ENCODE measurements at regions not wholly inside any gene's neighbourhood (a gene's known extent, or its start where the extent isn't known, plus 50 kb on each side); places are given as distances from the start of the nearest gene placed in this dataset.

GRCh38 chr7:47094462-47094861 is 487.4 kb downstream of the TNS3 start:
- no peak overlapping the region for H3K27ac ChIP-seq
- no peaks in the 10 kb centered on the region for H3K36me3 ChIP-seq
- no peaks in the 10 kb centered on the region for H3K4me1 ChIP-seq
- H3K4me3 ChIP-seq: no peak overlapping the region
- TF ChIP-seq POLR2AphosphoS5 (IDR thresholded peaks at IDR 0.05; ENCODE audit: insufficient read depth in 1 of 2, low read depth in 1 of 2) (no peak), POLR2A (IDR thresholded peaks at IDR 0.05) (no peak)
- TF ChIP-seq, protein P1, sequence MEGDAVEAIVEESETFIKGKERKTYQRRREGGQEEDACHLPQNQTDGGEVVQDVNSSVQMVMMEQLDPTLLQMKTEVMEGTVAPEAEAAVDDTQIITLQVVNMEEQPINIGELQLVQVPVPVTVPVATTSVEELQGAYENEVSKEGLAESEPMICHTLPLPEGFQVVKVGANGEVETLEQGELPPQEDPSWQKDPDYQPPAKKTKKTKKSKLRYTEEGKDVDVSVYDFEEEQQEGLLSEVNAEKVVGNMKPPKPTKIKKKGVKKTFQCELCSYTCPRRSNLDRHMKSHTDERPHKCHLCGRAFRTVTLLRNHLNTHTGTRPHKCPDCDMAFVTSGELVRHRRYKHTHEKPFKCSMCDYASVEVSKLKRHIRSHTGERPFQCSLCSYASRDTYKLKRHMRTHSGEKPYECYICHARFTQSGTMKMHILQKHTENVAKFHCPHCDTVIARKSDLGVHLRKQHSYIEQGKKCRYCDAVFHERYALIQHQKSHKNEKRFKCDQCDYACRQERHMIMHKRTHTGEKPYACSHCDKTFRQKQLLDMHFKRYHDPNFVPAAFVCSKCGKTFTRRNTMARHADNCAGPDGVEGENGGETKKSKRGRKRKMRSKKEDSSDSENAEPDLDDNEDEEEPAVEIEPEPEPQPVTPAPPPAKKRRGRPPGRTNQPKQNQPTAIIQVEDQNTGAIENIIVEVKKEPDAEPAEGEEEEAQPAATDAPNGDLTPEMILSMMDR (IDR thresholded peaks at IDR 0.05): no peak
- H3K27me3 ChIP-seq: no peaks in the 10 kb centered on the region
- no peak for DNase-seq (ENCODE audit: extremely low spot score in 2 of 2)
- no peaks in the 10 kb centered on the region for H3K9me3 ChIP-seq
- intact Hi-C loops (cut with DNase I): no loop called here

GRCh38 chr7:47093320-47094234 is 488.3 kb downstream of the TNS3 start:
- H3K36me3 ChIP-seq: no peaks in the 10 kb centered on the region
- no peak for DNase-seq (ENCODE audit: extremely low spot score in 2 of 2)
- H3K27me3 ChIP-seq: no peaks in the 10 kb centered on the region
- H3K27ac ChIP-seq: no peak overlapping the region
- no peak overlapping the region for H3K4me3 ChIP-seq
- no peaks in the 10 kb centered on the region for H3K4me1 ChIP-seq
- H3K9me3 ChIP-seq: no peaks in the 10 kb centered on the region
- TF ChIP-seq POLR2A (IDR thresholded peaks at IDR 0.05) (no peak), POLR2AphosphoS5 (IDR thresholded peaks at IDR 0.05; ENCODE audit: insufficient read depth in 1 of 2, low read depth in 1 of 2) (no peak)
- TF ChIP-seq, protein P1 (IDR thresholded peaks at IDR 0.05): no peak
- intact Hi-C loops (cut with DNase I): no loop called here

DNA sequence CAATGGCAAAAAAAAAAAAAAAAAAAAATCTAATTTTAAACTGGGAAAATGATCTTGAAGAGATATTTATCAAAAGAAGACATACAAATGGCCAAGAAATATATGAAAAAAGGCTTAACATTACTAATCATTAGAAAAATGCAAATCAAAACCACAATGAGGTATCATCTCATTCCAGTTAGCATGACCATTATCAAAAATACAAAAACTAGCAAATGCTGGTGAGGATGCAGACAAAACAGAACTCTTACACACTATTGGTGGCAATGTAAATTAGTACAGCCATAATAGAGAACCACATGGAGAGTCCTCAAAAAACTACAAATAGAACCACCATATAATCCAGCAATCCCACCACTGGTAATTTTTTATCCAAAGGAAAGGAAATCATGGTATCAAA is 489.6 kb downstream of the TNS3 start:
- intact Hi-C loops (cut with DNase I): no loop called here
- no peaks in the 10 kb centered on the region for H3K27me3 ChIP-seq
- TF ChIP-seq POLR2A (IDR thresholded peaks at IDR 0.05): no peak
- TF ChIP-seq, protein P1 (IDR thresholded peaks at IDR 0.05): no peak
- no peak for TF ChIP-seq POLR2AphosphoS5 (IDR thresholded peaks at IDR 0.05; ENCODE audit: insufficient read depth in 1 of 2, low read depth in 1 of 2)

DNA sequence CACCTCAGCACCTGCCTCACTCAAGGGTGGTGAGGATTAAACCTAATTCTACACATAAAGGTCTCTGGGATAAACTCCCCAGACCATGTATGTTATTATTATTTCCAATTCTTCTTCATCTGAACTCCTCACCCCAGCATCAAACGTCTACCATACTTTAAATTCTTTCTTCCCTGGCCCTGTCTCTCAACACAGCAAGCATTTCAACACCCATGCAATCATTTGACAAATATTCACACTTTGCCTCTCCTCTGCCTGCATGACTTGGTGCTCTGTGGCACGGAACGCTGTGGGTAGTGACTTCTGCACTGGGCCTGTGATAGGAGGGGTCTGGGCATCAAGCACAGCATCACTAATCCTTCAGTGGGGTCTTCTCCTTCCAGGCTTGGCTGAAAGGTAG is 490.8 kb downstream of the TNS3 start:
- Histone ChIP-seq H3K4me1 (peaks cover 6% of the 10 kb centered on the region), H3K9me3 (no peaks in the 10 kb centered on the region), H3K4me3 (no peak overlapping the region), H3K36me3 (no peaks in the 10 kb centered on the region), H3K27ac (no peak overlapping the region), H3K27me3 (no peaks in the 10 kb centered on the region)
- intact Hi-C loops (cut with DNase I): no loop called here
- TF ChIP-seq, protein P1 (IDR thresholded peaks at IDR 0.05): no peak
- TF ChIP-seq POLR2A (IDR thresholded peaks at IDR 0.05) (no peak), POLR2AphosphoS5 (IDR thresholded peaks at IDR 0.05; ENCODE audit: insufficient read depth in 1 of 2, low read depth in 1 of 2) (no peak)
- no peak for DNase-seq (ENCODE audit: extremely low spot score in 2 of 2)

More for the DNA sequence above, 489.6 kb downstream of the TNS3 start:
- no peaks in the 10 kb centered on the region for H3K36me3 ChIP-seq
- no peaks in the 10 kb centered on the region for H3K4me1 ChIP-seq
- no peak overlapping the region for H3K27ac ChIP-seq
- H3K4me3 ChIP-seq: no peak overlapping the region
- DNase-seq (ENCODE audit: extremely low spot score in 2 of 2): no peak
- no peaks in the 10 kb centered on the region for H3K9me3 ChIP-seq

DNA sequence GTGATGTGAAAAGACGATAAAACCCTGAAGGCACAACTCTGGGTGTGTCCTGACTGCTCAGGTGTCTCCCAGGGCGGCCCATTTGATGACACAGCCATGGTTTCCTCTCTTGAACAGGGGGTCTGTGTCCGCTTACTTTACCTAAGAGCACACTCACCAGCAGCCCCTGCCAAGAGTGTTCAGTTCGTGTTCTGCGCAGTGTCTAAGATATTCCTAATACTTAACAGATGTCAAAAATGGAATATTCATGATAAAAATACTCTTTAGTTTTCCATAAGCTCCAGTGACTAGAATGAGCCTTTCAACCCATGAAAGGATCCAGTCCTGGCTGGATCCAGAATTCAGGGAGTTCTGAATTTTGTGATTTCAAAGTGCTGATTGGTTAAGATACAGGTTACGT is 492.4 kb downstream of the TNS3 start:
- intact Hi-C loops (cut with DNase I): loop anchor here (5.0 kb wide), 1 partner anchor 1167 kb away; the partner anchor contains the start of gene IGFBP3
- H3K4me3 ChIP-seq: no peak overlapping the region
- no peaks in the 10 kb centered on the region for H3K36me3 ChIP-seq
- H3K27me3 ChIP-seq: no peaks in the 10 kb centered on the region
- no peak for DNase-seq (ENCODE audit: extremely low spot score in 2 of 2)
- no peak overlapping the region for H3K27ac ChIP-seq
- H3K4me1 ChIP-seq: peaks cover 6% of the 10 kb centered on the region
- no peaks in the 10 kb centered on the region for H3K9me3 ChIP-seq
- no peak for TF ChIP-seq POLR2A (IDR thresholded peaks at IDR 0.05)
- TF ChIP-seq, protein P1 (IDR thresholded peaks at IDR 0.05): no peak
- TF ChIP-seq POLR2AphosphoS5 (IDR thresholded peaks at IDR 0.05; ENCODE audit: insufficient read depth in 1 of 2, low read depth in 1 of 2): no peak
